HG03159 (cell line): ENCODE measurements at regions not wholly inside any gene's neighbourhood (a gene's known extent, or its start where the extent isn't known, plus 50 kb on each side); places are given as distances from the start of the nearest gene placed in this dataset.

Source experiments
- ATAC-seq: cut with Tn5 transposase; IDR thresholded peaks from one replicate; pipeline ENCODE4 v1.9.1; 2021; ENCODE audit warnings: mild to moderate bottlenecking, moderate library complexity; ENCODE audit not compliant: unreplicated experiment

DNA sequence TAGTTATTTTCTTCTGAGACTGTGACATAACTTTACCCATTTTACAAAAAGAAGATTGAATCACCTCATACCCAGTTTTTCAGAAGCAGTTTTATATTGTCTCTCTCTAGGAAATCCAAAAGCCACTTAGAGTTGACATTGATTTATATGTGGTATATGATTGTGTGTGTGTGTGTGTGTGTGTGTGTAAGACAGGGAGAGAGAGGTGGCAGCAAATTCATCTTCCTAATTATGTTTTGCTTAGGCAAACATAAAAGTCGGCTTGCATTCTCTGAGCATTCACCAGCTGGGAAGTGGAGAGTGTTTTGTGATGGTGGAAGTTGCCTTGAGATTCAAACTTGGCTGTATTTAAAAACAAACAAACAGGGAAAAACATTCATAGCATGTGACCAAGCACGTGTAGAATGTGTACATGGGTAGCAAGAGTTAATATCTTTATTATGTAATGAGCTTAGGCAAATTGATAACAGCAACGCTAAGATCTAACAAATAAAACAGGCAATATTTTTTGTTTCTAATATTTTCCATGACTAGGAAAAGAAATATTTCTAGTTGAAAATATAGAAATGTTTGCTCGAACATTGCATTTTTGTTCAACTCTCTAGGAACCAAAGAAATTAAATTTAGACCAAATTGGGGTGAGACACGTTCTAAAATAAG, 64.4 kb upstream of the IGF1R start:
- ATAC-seq: no peak

DNA sequence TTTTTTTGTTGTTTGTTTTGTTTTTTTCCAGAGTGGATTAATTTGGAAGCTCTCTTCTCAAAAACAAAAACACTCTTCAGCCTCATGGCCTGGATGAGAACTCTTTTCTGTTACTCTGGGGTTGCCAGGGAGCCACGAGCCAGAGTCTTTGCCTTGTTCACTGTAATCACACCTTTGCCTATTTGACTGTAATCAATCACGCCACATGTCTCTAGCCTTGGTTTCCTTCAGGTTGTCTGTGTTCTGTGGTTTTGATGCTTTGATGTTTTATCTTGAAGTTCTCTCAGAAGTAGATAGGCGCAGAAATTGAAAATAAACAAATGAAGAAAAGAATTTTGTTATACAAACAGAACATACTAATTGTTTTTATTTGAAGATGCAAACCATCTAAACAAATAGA, 62.3 kb upstream of the IGF1R start:
- ATAC-seq: no peak

DNA sequence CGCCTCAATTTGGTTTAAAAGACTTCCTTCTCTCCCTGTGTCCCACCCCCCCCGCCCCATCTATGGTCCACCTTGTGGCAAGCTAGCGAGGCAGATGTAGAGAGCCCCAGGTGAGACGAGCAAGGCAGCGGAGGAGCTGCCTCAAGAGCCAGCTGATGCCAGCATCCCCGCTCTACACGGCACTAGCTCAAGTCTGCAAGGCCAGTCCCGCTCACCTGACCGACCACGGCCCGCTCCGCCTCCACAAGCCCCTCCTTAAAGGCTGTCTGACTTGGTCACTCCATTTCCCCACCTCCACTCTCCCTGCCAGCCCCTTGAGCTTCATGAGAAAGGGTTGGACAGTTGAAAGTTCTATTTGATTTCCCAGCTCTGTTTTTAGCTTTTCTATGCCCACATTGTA, 56.2 kb upstream of the IGF1R start:
- ATAC-seq: no peak

DNA sequence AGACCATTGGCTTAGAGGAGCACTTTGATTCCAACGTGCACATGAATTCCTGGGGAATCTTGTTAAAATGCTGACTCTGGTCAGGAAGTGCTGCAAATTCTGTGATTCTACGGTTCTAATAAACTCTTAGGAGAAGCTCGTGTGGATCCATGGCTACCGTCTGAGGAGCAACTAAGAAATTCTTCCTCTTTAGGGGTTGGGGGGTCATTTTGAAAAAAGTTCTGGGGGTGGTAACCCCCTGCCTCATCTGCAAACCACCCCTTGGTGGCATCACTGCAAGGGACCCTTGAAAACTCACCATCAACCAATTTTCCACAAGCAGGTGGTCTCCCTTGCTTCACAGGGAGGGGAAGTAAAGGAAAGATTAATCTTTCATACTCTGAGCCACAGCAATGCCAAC, 52.2 kb upstream of the IGF1R start:
- no peak for ATAC-seq

DNA sequence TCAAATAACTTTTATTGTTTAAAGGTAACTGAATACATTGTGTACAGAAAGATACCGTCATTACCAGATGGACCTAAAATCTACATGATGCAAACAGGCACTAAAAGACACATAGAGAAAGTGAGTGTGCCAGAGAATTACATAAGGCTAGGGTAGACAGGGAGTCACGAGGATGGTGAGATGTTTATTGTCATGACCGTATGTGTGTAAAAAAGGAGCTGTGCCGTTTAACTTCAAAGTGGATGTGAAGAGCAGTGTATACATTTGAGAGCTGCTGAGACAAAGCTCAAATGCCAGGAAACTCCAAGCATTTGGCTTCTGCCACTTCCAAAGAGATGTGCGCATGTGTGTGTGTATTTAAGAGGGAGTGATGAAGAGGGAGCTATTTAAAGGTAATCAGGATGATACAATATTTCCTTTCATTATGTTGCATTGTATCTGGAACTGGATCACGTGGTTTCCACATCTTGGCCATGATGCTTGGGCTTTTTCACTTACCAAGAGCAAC, 51.4 kb upstream of the IGF1R start:
- no peak for ATAC-seq

DNA sequence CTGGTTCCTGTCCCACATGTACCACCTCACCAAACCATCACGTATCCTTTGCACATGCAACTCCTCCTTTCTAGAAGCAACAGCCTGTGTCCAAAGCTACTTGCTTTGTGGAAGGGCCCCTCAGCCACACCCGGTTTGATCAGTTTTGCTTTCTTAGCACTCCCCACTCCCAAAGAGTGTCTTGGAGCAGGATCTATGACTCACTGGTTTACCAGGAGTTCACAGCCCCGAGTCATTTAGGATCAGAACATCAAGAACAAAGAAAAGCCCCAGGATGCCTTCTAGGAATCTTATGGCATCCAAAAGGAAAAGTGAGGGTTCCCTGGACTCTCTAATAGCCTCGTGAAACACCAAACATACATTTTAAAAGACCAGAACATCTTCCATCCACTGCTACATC, 50.7 kb upstream of the IGF1R start:
- ATAC-seq: no peak
